T-cell (primary cell): ENCODE measurements at regions not wholly inside any gene's neighbourhood (a gene's known extent, or its start where the extent isn't known, plus 50 kb on each side); places are given as distances from the start of the nearest gene placed in this dataset.

ENCODE experiments used
- ATAC-seq, 4 experiments: fragments of 200-7000 bp in 3 of 4; fragments of 150-1000 bp in 1 of 4; cut with Tn5 transposase; replicated peaks in 1 of 4; 1 replicate in 3 of 4; 2 replicates in 1 of 4; pipeline ENCODE4 v1.10.0; 2021; ENCODE audit warnings: moderate library complexity in 3 of 4, mild to moderate bottlenecking in 2 of 4, moderate number of reproducible peaks in 1 of 4
- CTCF ChIA-PET, 2 donors: fragments of 300-600 bp; sonication (Branson Sonifier 250); formaldehyde crosslinking; loops; one replicate each; lab custom pipeline; 2022; ENCODE audit warnings: antibody characterized with exemption in 2 of 2; lab: Charles Lee
- POLR2A ChIA-PET, 2 donors: fragments of 300-600 bp; sonication (Branson Sonifier 250); formaldehyde crosslinking; loops; one replicate each; lab custom pipeline; 2022; ENCODE audit warnings: antibody characterized with exemption in 2 of 2; lab: Charles Lee
- DNase-seq, 35 experiments: peaks; one replicate each; pipeline versions ENCODE4 v3.0.0 to v3.0.0-alpha.2; 2013 to 2023
- H3K27ac ChIP-seq: one replicate; pipeline ENCODE4 v1.5.1; 2013; ENCODE audit warnings: low read length
- H3K27me3 ChIP-seq, 2 experiments: replicated peaks in 1 of 2; 1 replicate in 1 of 2; 2 replicates in 1 of 2; pipeline versions ENCODE4 v1.6.1 to v1.7.0; 2013; ENCODE audit warnings: low read length in 1 of 2, mixed read lengths in 1 of 2; ENCODE audit not compliant: control insufficient read depth in 2 of 2, insufficient read depth in 2 of 2; ENCODE audit errors: extremely low read depth in 1 of 2
- H3K36me3 ChIP-seq, 2 donors: 1 replicate in 1 of 2; 2 replicates in 1 of 2; pipeline versions ENCODE4 v1.6.1 to v1.7.0; 2013; ENCODE audit warnings: low read length in 1 of 2; ENCODE audit not compliant: control insufficient read depth in 2 of 2, insufficient read depth in 1 of 2; ENCODE audit errors: extremely low read depth in 1 of 2
- H3K4me1 ChIP-seq, 2 experiments: 1 replicate in 1 of 2; 2 replicates in 1 of 2; pipeline versions ENCODE4 v1.6.1 to v1.7.0; 2013; ENCODE audit warnings: low read length in 2 of 2, mixed read lengths in 1 of 2; ENCODE audit not compliant: insufficient read depth in 2 of 2, control insufficient read depth in 1 of 2; ENCODE audit errors: extremely low read depth in 1 of 2
- H3K4me3 ChIP-seq, 2 donors: 1 replicate in 1 of 2; 2 replicates in 1 of 2; pipeline versions ENCODE4 v1.5.1 to v1.7.0; 2013; ENCODE audit warnings: mild to moderate bottlenecking in 2 of 2, low read length in 1 of 2, moderate library complexity in 1 of 2; ENCODE audit not compliant: control insufficient read depth in 1 of 2; ENCODE audit errors: extremely low read depth in 1 of 2
- H3K9me3 ChIP-seq: 2 replicates; pipeline ENCODE4 v1.7.0; 2013
- H3K27ac Mint-ChIP-seq, 2 donors: one replicate each; pipeline ENCODE4 v1.8.0; 2020 to 2021; ENCODE audit warnings: mild to moderate bottlenecking in 2 of 2, mixed read lengths in 2 of 2
- H3K27me3 Mint-ChIP-seq, 2 donors: one replicate each; pipeline ENCODE4 v1.8.0; 2021 to 2022; ENCODE audit warnings: mixed read lengths in 2 of 2
- H3K36me3 Mint-ChIP-seq: one replicate; pipeline ENCODE4 v1.8.0; 2021; ENCODE audit warnings: mixed read lengths
- H3K4me1 Mint-ChIP-seq, 3 donors: one replicate each; pipeline ENCODE4 v1.8.0; 2020 to 2022; ENCODE audit warnings: mixed read lengths in 3 of 3, mild to moderate bottlenecking in 1 of 3
- H3K4me3 Mint-ChIP-seq, 3 donors: one replicate each; pipeline ENCODE4 v1.8.0; 2020 to 2022; ENCODE audit warnings: mild to moderate bottlenecking in 3 of 3, mixed read lengths in 3 of 3, moderate library complexity in 3 of 3
- H3K9me3 Mint-ChIP-seq, 3 donors: one replicate each; pipeline ENCODE4 v1.8.0; 2020 to 2022; ENCODE audit warnings: mixed read lengths in 3 of 3
- WGBS: methylation state at CpG from one replicate; pipeline ENCODE4 v1.1.5; 2013; ENCODE audit warnings: missing lambda C conversion rate; ENCODE audit not compliant: insufficient coverage; 5-methylcytosine and 5-hydroxymethylcytosine counted together

- Mint-ChIP-seq H3K4me3 (no peak overlapping the region), H3K27me3 (peaks cover 5 to 7% of the 10 kb centered on the region in 2 donors), H3K4me1 (no peaks in the 10 kb centered on the region), H3K27ac (no peak overlapping the region), H3K36me3 (no peaks in the 10 kb centered on the region), H3K9me3 (no peaks in the 10 kb centered on the region)
- Histone ChIP-seq H3K4me3 (no peak overlapping the region), H3K9me3 (no peaks in the 10 kb centered on the region), H3K27me3 (no peaks in the 10 kb centered on the region), H3K36me3 (no peaks in the 10 kb centered on the region), H3K27ac (no peak overlapping the region), H3K4me1 (no peaks in the 10 kb centered on the region)
- POLR2A ChIA-PET, result no interaction called here
- ATAC-seq (no peak), DNase-seq (no peak)
- CTCF ChIA-PET, result no interaction called here
Observed at GRCh38 chr2:182621810-182622209, 94.2 kb upstream of the DNAJC10 start.

- ATAC-seq (no peak), DNase-seq (no peak)
- Mint-ChIP-seq H3K27ac (no peak overlapping the region), H3K27me3 (peaks cover 5 to 7% of the 10 kb centered on the region in 2 donors), H3K4me1 (no peaks in the 10 kb centered on the region), H3K36me3 (no peaks in the 10 kb centered on the region), H3K9me3 (no peaks in the 10 kb centered on the region), H3K4me3 (no peak overlapping the region)
- WGBS, result 60% methylated on average over 1 of the region's 2 CpGs
- Histone ChIP-seq H3K4me3 (no peak overlapping the region), H3K27ac (no peak overlapping the region), H3K9me3 (no peaks in the 10 kb centered on the region), H3K36me3 (no peaks in the 10 kb centered on the region), H3K4me1 (no peaks in the 10 kb centered on the region), H3K27me3 (no peaks in the 10 kb centered on the region)
- POLR2A ChIA-PET, result no interaction called here
- CTCF ChIA-PET, result no interaction called here
Observed at GRCh38 chr2:182622231-182622630, 93.8 kb upstream of the DNAJC10 start.

- H3K27ac Mint-ChIP-seq, result no peak overlapping the region
- no peaks in the 10 kb centered on the region for H3K4me1 Mint-ChIP-seq
- Histone ChIP-seq H3K4me1 (no peaks in the 10 kb centered on the region), H3K27me3 (no peaks in the 10 kb centered on the region), H3K9me3 (no peaks in the 10 kb centered on the region), H3K27ac (no peak overlapping the region), H3K4me3 (no peak overlapping the region), H3K36me3 (no peaks in the 10 kb centered on the region)
- no peaks in the 10 kb centered on the region for H3K9me3 Mint-ChIP-seq
- POLR2A ChIA-PET, result no interaction called here
- DNase-seq (no peak), ATAC-seq (no peak)
- CTCF ChIA-PET, result no interaction called here
- no CpG with 5 or more reads among the region's 1 CpG for WGBS
- peaks cover 5 to 11% of the 10 kb centered on the region in 2 donors for H3K27me3 Mint-ChIP-seq
- H3K36me3 Mint-ChIP-seq, result no peaks in the 10 kb centered on the region
- H3K4me3 Mint-ChIP-seq, result no peak overlapping the region
Observed at GRCh38 chr2:182625814-182626213, 90.2 kb upstream of the DNAJC10 start.

GRCh38 chr2:182628916-182629315 lies 87.1 kb upstream of the DNAJC10 start:
- DNase-seq, result no peak
- Mint-ChIP-seq H3K27me3 (peaks cover 8 to 9% of the 10 kb centered on the region in 2 donors), H3K9me3 (no peaks in the 10 kb centered on the region), H3K4me3 (no peak overlapping the region), H3K36me3 (no peaks in the 10 kb centered on the region), H3K4me1 (no peaks in the 10 kb centered on the region), H3K27ac (no peak overlapping the region)
- CTCF ChIA-PET, result no interaction called here
- H3K36me3 ChIP-seq, result no peaks in the 10 kb centered on the region
- WGBS, result 100% methylated on average over 2 of the region's 3 CpGs
- no peak for ATAC-seq
- POLR2A ChIA-PET, result no interaction called here
- H3K4me1 ChIP-seq, result no peaks in the 10 kb centered on the region
- no peak overlapping the region for H3K27ac ChIP-seq
- no peaks in the 10 kb centered on the region for H3K27me3 ChIP-seq
- H3K9me3 ChIP-seq, result no peaks in the 10 kb centered on the region
- H3K4me3 ChIP-seq, result no peak overlapping the region

GRCh38 chr2:182630207-182630606 lies 85.8 kb upstream of the DNAJC10 start:
- Mint-ChIP-seq H3K36me3 (no peaks in the 10 kb centered on the region), H3K9me3 (no peaks in the 10 kb centered on the region), H3K4me3 (no peak overlapping the region), H3K27ac (no peak overlapping the region), H3K27me3 (peaks cover 8 to 9% of the 10 kb centered on the region in 2 donors), H3K4me1 (no peaks in the 10 kb centered on the region)
- ChIA-PET POLR2A (no interaction called here), CTCF (no interaction called here)
- Histone ChIP-seq H3K4me3 (no peak overlapping the region), H3K36me3 (no peaks in the 10 kb centered on the region), H3K9me3 (no peaks in the 10 kb centered on the region), H3K4me1 (no peaks in the 10 kb centered on the region), H3K27me3 (no peaks in the 10 kb centered on the region), H3K27ac (no peak overlapping the region)
- DNase-seq (no peak), ATAC-seq (no peak)
- 50% methylated on average over 1 of the region's 1 CpG for WGBS

GRCh38 chr2:182631299-182631698 lies 84.8 kb upstream of the DNAJC10 start:
- Mint-ChIP-seq H3K4me1 (no peaks in the 10 kb centered on the region), H3K27me3 (peaks cover 8 to 9% of the 10 kb centered on the region in 2 donors), H3K36me3 (no peaks in the 10 kb centered on the region), H3K9me3 (no peaks in the 10 kb centered on the region), H3K4me3 (no peak overlapping the region), H3K27ac (no peak overlapping the region)
- Histone ChIP-seq H3K27ac (no peak overlapping the region), H3K9me3 (no peaks in the 10 kb centered on the region), H3K36me3 (no peaks in the 10 kb centered on the region), H3K4me3 (no peak overlapping the region), H3K4me1 (no peaks in the 10 kb centered on the region), H3K27me3 (no peaks in the 10 kb centered on the region)
- DNase-seq (no peak), ATAC-seq (no peak)
- CTCF ChIA-PET, result no interaction called here
- POLR2A ChIA-PET, result interaction anchor here in 1 of 2 donors (0.6 kb wide), 1 partner anchor 550 kb away, joined by 3 read pairs; no protein-coding TSS in a partner anchor
- WGBS, result 80% methylated on average over 2 of the region's 3 CpGs

- ATAC-seq (no peak), DNase-seq (no peak)
- WGBS, result no CpG with 5 or more reads among the region's 3 CpGs
- Histone ChIP-seq H3K4me3 (no peak overlapping the region), H3K27ac (no peak overlapping the region), H3K27me3 (peaks cover 0 to 3% of the 10 kb centered on the region in 2 experiments), H3K4me1 (no peaks in the 10 kb centered on the region), H3K9me3 (no peaks in the 10 kb centered on the region), H3K36me3 (no peaks in the 10 kb centered on the region)
- Mint-ChIP-seq H3K27ac (no peak overlapping the region), H3K9me3 (no peaks in the 10 kb centered on the region), H3K4me3 (no peak overlapping the region), H3K4me1 (no peaks in the 10 kb centered on the region), H3K36me3 (no peaks in the 10 kb centered on the region), H3K27me3 (peaks cover 12 to 20% of the 10 kb centered on the region in 2 donors)
- CTCF ChIA-PET, result interaction anchor here in 1 of 2 donors (0.8 kb wide), 1 partner anchor 78 kb away, joined by 3 read pairs; no protein-coding TSS in a partner anchor
- POLR2A ChIA-PET, result no interaction called here
Observed at GRCh38 chr2:182634386-182634785, 81.7 kb upstream of the DNAJC10 start.
